ENCODE measurements at regions not wholly inside any gene's neighbourhood (a gene's known extent, or its start where the extent isn't known, plus 50 kb on each side); places are given as distances from the start of the nearest gene placed in this dataset.

DNA sequence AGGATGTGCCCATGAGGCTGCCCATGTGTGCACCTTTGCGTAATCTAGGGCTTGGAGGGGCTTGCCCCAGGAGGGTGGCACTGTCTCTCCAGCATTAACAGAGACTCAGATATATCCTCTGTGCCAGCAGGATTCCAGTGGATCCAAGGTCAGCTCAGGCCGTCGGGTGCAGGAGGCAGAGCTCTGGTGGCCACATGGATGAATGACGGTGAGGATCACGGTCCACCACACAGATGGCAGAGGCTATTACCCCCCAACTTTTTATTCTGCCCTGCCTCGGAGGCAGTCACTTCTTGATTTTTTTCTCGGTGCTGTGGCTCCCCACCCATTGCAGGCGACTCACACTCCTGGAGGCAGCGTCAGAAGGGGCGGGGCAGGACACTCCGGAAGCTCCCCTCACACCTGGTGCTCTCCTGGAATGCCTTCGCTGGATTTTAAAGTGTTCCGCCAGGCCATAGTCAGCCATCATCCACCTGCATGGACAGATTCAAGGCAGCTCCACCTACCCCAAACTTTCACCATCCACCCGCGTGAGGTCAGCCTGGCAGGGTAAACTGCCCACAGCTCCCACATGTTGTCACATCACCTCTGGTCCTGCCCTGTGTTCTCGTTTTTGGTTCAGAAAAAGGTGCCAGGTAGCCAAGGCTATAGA, 602.9 kb upstream of the RAB6C start:
- Histone ChIP-seq H3K27ac (ENCODE audit: low read depth in 1 of 2, low read length in 2 of 2) (no peak overlapping the region), H3K9me3 (ENCODE audit: control insufficient read depth in 4 of 4, low read length in 3 of 4) (peaks cover 0 to under 1% (median 0%) of the 10 kb centered on the region in 4 donors), H3K36me3 (ENCODE audit: control insufficient read depth in 4 of 4, insufficient read depth in 3 of 4, low read depth in 1 of 4, low read length in 3 of 4) (no peaks in the 10 kb centered on the region), H3K4me1 (ENCODE audit: control insufficient read depth in 4 of 4, insufficient read depth in 4 of 4, low read length in 3 of 4) (no peaks in the 10 kb centered on the region), H3K9ac (ENCODE audit: low read depth in 1 of 2, low read length in 2 of 2) (no peak overlapping the region), H3K27me3 (ENCODE audit: control insufficient read depth in 4 of 4, insufficient read depth in 4 of 4, low read length in 3 of 4) (no peaks in the 10 kb centered on the region), H3K4me3 (ENCODE audit: low read depth in 1 of 3, low read length in 3 of 3) (no peak overlapping the region)
- TF ChIP-seq MAX (IDR thresholded peaks at IDR 0.05), result no peak
- TF ChIP-seq HNF4G (IDR thresholded peaks at IDR 0.05), result no peak
- TF ChIP-seq EGR1 (IDR thresholded peaks at IDR 0.05; ENCODE audit: low read depth in 2 of 2), result no peak
- TF ChIP-seq HNF4A (conservative IDR thresholded peaks at IDR 0.05), result no peak
- TF ChIP-seq, protein P1, sequence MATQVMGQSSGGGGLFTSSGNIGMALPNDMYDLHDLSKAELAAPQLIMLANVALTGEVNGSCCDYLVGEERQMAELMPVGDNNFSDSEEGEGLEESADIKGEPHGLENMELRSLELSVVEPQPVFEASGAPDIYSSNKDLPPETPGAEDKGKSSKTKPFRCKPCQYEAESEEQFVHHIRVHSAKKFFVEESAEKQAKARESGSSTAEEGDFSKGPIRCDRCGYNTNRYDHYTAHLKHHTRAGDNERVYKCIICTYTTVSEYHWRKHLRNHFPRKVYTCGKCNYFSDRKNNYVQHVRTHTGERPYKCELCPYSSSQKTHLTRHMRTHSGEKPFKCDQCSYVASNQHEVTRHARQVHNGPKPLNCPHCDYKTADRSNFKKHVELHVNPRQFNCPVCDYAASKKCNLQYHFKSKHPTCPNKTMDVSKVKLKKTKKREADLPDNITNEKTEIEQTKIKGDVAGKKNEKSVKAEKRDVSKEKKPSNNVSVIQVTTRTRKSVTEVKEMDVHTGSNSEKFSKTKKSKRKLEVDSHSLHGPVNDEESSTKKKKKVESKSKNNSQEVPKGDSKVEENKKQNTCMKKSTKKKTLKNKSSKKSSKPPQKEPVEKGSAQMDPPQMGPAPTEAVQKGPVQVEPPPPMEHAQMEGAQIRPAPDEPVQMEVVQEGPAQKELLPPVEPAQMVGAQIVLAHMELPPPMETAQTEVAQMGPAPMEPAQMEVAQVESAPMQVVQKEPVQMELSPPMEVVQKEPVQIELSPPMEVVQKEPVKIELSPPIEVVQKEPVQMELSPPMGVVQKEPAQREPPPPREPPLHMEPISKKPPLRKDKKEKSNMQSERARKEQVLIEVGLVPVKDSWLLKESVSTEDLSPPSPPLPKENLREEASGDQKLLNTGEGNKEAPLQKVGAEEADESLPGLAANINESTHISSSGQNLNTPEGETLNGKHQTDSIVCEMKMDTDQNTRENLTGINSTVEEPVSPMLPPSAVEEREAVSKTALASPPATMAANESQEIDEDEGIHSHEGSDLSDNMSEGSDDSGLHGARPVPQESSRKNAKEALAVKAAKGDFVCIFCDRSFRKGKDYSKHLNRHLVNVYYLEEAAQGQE (IDR thresholded peaks at IDR 0.05), result no peak
- TF ChIP-seq GABPA (IDR thresholded peaks at IDR 0.05 in 1 of 2, conservative IDR thresholded peaks at IDR 0.05 in 1 of 2), result no peak
- no peak for TF ChIP-seq YY1 (IDR thresholded peaks at IDR 0.05)
- TF ChIP-seq, protein P2, sequence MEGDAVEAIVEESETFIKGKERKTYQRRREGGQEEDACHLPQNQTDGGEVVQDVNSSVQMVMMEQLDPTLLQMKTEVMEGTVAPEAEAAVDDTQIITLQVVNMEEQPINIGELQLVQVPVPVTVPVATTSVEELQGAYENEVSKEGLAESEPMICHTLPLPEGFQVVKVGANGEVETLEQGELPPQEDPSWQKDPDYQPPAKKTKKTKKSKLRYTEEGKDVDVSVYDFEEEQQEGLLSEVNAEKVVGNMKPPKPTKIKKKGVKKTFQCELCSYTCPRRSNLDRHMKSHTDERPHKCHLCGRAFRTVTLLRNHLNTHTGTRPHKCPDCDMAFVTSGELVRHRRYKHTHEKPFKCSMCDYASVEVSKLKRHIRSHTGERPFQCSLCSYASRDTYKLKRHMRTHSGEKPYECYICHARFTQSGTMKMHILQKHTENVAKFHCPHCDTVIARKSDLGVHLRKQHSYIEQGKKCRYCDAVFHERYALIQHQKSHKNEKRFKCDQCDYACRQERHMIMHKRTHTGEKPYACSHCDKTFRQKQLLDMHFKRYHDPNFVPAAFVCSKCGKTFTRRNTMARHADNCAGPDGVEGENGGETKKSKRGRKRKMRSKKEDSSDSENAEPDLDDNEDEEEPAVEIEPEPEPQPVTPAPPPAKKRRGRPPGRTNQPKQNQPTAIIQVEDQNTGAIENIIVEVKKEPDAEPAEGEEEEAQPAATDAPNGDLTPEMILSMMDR (IDR thresholded peaks at IDR 0.05; ENCODE audit: low read depth, low read length, missing input control), result no peak
- TF ChIP-seq JUND (IDR thresholded peaks at IDR 0.05), result no peak
- no peak for TF ChIP-seq RXRA (IDR thresholded peaks at IDR 0.05)
- no peak for TF ChIP-seq NR2F2 (IDR thresholded peaks at IDR 0.05)
- TF ChIP-seq, protein P3, sequence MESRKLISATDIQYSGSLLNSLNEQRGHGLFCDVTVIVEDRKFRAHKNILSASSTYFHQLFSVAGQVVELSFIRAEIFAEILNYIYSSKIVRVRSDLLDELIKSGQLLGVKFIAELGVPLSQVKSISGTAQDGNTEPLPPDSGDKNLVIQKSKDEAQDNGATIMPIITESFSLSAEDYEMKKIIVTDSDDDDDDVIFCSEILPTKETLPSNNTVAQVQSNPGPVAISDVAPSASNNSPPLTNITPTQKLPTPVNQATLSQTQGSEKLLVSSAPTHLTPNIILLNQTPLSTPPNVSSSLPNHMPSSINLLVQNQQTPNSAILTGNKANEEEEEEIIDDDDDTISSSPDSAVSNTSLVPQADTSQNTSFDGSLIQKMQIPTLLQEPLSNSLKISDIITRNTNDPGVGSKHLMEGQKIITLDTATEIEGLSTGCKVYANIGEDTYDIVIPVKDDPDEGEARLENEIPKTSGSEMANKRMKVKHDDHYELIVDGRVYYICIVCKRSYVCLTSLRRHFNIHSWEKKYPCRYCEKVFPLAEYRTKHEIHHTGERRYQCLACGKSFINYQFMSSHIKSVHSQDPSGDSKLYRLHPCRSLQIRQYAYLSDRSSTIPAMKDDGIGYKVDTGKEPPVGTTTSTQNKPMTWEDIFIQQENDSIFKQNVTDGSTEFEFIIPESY (IDR thresholded peaks at IDR 0.05), result no peak
- TF ChIP-seq RAD21 (IDR thresholded peaks at IDR 0.05), result no peak
- no peak for TF ChIP-seq FOXA1 (IDR thresholded peaks at IDR 0.05)
- no peak for TF ChIP-seq ATF3 (IDR thresholded peaks at IDR 0.05)
- TF ChIP-seq TAF1 (conservative IDR thresholded peaks at IDR 0.05), result no peak
- no peak for TF ChIP-seq FOXA2 (IDR thresholded peaks at IDR 0.05)
- TF ChIP-seq SP1 (IDR thresholded peaks at IDR 0.05), result no peak
- no peak for DNase-seq (ENCODE audit: low spot score)
- WGBS, result 64% methylated on average over 16 of the region's 16 CpGs

All from liver (tissue), 8 donors.